ENCODE measurements at regions not wholly inside any gene's neighbourhood (a gene's known extent, or its start where the extent isn't known, plus 50 kb on each side); places are given as distances from the start of the nearest gene placed in this dataset.

- no peak for DNase-seq
Measured at GRCh38 chr5:88144219-88145001, 124.2 kb downstream of the TMEM161B start.

DNA sequence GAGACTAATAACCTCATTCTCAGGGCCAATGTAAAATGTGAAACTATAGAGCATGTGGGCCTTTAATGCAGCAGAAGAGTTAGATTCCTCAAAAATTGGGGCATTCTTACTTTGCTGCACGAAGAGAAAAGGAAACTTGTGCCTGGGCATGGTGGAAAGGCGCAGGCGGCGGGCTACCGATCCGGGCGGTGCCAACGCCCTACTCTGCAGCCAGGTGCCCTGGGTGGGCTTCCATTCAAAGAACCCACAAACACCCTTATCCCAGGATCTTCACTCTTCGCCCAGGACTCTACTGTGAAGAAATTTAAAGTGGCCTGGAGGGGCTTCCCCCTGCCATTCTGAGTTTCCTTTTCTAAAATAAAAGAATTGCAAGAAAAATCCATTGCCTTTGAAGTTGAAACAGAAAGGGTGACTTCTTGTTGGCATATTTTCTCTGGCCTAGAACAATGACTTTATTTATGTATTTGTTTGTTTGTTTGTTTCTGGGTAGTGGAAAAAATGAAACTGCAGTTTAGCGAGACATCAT lies 124.9 kb downstream of the TMEM161B start:
- no peak for DNase-seq

DNA sequence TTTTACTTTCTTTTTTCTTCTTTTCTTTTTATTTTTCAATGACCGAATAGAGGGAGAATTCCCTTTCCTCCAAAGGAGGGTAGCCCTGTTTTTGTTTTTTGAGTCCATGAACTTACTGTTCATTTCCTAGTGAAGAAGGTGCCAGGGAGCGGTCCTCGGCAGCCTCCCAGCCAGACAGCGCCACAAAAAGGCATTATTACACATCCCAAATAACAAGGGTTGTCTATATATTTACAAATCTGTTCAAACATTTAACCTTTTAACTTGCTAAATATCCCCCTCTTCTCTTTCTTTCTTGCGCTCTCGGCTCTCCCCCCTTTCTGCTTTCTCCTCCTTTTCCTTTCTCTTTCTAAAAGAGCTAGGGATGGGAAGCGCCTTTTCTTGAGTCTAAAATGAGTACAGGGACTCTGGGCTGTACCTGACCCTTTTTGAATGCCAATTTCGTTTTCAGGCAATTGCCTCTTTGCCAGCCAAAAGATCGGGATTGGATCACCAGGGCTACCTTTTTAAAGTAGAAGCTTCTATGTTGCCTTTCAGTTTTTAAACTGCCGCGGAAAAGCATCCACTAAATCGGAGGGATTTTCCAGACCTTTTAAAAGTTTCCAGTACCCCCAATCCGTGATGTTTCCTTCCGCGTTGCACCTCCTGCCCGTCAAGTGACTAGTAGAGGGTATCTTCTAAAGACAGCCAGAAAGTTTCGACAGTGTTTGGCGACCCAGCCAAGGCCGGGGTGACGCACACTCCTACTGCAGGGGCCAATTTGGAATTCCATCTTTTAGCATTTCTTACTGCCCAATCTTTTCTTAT lies 125.6 kb downstream of the TMEM161B start:
- DNase-seq, result no peak

GRCh38 chr5:88142636-88142885 lies 126.1 kb downstream of the TMEM161B start:
- no peak for DNase-seq

DNA sequence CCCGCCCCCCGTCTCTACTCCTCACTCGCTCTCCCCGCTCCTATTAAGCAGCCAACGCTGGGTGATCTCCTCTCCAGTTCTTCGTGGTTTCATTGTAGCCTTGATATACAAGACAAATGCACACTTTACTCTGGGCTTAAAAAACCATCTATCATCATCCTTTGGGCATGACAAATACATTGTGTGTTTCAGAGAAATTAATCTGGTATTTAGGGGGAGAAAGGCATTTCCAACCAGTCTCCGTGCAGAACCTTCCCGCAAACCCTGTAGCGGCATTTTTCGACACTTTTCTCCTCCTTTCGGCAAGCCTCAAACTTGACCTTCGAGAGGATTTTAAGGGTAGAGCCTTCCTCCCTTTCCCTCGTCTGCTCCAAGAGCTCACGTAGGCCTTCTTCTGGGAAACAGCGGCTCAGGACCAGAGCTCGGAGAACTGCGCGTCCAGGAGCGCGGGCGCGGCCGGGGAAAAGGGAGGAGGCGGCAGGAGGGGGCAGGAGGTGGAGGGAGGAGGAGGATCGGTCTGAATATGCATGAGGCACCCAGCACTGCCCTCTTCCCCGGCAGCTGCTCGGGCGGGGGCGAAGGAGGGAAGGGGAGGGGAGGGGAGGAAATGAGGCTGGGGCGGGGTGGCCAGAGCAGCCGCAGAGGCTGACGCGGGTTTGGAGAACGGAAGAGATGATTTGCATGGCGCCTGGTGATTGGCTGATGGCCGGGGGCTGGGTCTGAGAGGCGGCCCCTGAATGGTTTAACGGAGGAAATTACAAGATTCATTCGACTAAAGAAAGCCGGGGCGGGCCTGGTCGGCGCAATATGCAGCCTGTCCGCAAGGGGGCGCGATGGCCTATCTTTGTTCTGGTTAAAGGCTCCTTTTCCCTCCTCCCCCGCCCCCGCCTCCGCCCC lies 127.5 kb downstream of the TMEM161B start:
- DNase-seq, result peak; percentile 66

DNA sequence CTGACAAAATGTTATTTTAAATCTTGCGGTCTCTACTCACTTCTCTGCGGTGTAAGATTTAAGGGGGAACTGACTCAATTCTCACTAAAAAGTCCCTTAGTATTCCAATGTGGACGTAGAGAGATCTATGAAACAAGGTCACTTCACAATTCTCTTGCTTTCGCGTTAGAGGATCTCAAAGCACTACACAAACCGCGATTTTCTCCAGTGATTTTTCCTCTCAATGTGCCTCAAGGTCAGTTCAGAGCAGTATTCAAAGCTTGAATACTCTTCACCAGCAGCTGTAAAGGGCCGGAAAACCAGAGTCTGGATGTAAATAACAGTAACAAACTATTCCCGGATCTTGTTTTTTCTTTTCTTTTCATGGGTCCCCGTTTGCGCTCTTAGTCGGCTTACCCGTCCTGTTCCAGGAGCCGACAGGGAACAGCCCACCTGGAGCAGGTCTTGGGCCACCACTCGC lies 128.2 kb downstream of the TMEM161B start:
- no peak for DNase-seq

DNA sequence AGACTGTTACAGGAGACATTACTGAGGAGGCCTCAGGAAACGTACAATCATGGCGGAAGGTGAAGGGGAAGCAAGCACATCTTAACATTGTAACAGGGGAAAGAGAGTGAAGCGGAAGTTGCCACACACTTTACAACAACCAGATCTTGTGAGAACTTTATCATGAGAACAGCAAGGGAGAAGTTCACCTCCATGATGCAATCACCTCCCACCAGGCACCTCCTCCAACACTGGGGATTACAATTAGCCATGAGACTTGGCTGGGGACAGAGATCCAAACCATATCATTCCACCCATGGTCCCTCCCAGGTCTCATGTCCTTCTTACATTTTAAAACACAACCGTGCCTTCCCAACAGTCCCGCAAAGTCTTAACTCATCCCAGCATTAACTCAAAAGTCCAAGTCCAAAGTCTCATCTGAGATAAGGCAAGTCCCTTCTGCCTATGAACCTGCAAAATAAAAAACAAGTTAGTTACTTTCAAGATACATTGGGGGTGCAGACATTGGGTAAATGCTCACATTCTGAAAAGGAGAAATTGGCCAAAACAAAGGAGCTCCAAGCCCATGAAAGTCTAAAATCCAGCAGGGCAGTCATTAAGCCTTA lies 138.3 kb downstream of the TMEM161B start:
- DNase-seq, result no peak

DNA sequence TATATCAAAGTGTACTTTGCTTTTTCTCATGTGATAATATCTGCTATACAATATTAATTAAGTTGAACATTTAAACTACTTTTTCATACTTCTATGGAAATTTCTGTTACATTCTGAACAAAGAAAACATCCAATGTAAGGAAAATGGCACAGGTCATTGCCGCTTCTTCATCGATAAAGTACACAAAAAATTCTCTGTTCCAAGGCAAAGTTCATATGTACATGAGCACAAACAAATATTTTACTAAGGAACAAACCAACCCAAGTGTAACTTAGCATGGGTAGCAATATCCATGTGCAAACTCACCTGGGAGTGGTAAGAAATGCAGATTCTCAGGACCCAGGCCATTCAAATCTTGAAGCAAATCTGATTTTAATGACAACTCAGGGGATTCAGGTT lies 139.8 kb downstream of the TMEM161B start:
- DNase-seq, result no peak

DNA sequence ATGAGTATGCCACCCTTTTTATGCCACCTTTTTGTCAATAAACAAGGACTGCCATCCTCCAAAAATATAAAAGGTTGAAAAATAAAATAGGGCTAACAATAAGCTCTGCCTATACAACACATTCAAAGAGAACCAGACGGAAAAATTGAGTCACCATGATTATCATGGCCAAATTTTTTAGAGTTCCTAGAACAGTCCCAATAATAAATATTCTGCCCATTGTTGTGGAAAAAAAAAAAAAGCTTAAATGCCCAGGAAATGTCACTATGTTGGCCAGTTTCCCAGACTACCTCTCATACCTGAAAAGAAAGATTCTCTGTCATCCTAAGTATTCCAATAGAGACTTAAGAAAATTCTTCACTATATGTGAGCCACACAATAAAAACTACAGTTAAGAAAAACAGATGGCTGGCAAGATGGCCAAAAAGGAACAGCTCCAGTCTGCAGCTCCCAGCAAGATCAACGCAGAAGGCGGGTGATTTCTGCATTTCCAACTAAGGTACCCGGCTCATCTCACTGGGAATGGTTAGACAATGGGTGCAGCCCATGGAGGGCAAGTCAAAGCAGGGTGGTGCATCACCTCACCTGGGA lies 149.0 kb downstream of the TMEM161B start:
- no peak for DNase-seq

- DNase-seq, result no peak
Measured at GRCh38 chr5:88118179-88118578, 150.5 kb downstream of the TMEM161B start.

DNA sequence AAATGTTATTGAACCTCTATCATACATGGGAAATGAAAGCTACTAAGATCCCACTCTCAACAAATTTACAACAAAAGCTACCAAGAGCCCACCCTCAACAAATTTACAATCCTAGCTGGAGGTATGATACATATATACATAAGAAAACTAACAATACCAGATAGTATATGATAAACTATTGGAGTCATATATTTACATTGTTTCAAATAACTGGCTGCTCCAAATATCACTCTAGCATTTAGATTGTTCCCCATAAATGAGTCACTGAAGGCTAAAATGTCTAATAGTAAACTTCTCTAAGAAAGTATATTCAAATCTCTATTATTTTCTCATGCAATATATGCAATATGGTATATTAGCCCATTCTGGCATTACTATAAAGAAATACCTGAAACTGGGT lies 151.1 kb downstream of the TMEM161B start:
- no peak for DNase-seq

DNA sequence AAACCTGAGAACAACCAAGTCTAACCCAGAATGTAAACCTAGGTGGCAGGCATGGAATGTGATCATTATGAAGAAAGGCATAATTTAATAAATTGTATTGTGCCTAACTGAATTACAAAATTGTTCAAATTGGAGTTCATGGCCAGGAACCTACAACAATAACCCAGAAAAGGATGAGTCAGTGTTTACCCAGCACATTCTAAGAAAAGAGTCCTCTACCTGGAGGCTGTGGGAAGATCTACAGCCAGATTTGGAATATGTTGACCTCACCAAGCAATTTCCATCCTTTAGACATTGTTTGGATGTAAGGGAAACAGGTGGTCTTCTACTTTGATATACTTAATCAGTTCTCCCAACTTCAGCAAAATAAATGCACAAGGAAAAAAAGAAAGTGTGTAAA lies 152.2 kb downstream of the TMEM161B start:
- no peak for DNase-seq

DNA sequence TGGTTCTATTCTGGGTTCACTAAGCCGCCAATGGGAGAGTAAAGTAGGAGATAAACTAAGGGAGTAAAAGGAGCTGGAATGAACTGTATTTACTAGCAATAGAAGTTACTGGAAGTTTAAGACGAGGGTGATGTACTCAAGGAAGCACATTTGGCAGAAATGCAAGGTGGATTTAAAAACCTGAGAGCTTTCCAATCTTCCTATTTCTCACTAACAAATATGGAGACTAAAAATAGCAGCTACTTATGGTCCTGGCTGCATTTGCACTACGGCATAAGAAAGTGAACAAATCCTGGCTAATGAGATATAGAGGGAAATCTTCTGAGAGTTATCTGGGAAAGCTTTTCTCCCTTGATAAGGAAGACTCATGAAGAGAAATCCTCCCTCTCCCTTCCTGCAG lies 153.4 kb downstream of the TMEM161B start:
- no peak for DNase-seq

DNA sequence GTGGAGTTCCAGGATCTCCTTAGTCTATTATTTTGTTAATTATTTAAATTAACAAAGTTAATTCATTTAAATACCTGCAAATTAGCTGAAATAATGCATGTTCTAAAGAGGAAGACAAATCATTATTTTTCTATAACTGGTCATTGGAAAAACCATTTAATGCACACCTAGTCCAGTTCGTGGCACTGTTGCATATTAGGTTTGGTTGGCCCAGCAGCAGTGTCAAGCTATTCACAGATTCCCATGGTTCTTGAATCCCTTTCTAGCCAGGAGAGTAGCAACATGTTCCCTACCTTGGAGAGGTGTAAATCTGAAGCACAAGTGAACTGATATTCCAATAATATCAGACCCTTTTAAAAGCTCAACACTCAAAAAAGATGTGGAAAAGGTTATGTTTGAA lies 155.2 kb downstream of the TMEM161B start:
- DNase-seq, result no peak

DNA sequence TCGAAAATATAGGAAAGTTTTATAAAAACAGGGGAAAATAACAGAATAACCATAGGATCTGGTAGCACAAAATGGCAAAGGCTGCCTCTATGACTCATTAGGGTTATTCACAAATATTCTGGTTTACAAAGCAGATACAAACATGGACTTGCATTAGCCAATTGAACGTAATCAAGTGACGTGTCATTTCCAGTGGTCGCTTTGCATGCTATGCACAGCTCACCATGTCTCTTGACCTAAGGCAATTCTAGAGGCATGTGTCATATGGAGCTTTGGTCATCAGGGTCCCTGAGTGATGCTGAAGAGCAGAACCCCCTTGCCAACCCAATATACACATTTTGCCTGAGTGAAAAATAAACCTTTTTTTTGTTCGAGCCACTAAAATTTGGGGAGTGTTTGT lies 158.8 kb downstream of the TMEM161B start:
- DNase-seq, result no peak

DNA sequence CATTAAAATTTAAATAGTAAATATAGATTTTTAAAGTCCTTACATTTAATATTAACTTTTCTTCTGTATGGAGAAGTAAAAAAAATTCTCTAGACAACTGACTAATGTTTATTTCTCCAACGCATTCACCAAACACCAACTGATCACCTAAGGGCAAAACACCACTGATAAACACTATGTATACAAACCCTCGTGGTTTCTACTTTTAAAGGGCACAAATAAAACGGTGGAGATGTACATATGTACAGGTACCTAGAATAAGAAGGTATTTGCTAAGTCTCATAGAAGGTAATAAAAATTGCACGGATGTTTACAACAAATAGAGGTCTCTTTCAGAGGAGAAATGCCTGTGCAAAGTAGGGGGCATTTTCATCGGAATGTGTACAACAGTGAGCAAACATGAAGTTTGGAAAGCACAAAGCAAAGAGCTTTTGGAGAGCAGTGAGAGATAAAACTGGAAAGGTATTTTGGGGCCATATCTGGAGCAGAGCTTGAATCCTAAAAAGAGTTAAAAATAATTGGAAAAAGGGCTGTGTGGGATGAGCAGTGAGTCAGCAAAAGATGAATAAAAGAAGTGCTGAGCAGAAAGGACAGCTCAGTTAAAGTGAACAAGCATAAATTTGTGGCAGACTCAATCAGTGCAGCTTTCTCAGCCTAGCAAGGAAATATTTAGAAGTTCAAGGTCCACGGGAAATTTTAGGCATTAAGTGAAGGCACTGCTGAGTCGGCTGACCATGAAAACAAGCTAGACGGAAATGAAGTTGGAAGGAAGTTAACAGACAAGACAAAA lies 160.0 kb downstream of the TMEM161B start:
- DNase-seq, result no peak

- DNase-seq, result no peak
Measured at GRCh38 chr5:88094906-88095496, 173.6 kb downstream of the TMEM161B start.

DNA sequence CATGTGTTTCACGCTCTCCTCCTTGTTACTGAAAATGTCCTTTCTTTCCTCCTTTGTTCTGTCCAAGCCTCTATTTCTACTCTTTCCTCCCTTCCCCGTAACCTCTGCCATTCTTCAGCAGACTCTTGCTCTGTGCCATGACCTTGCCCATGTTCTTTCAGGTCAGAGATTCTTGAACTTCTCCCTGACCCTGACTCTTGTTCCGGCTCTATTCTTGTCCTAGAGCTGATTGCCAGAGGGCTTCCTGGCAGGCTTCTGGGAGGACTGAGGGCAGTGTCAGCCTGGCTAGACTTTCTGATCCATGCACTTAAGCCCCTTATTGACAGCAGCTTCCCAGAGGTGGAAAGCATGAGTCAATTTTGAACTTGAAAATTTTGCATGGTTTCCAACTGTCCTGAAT lies 174.2 kb downstream of the TMEM161B start:
- DNase-seq, result no peak

- no peak for DNase-seq
Measured at GRCh38 chr5:88093765-88094164, 174.9 kb downstream of the TMEM161B start.

GRCh38 chr5:88092958-88093605 lies 175.6 kb downstream of the TMEM161B start:
- DNase-seq, result no peak

DNA sequence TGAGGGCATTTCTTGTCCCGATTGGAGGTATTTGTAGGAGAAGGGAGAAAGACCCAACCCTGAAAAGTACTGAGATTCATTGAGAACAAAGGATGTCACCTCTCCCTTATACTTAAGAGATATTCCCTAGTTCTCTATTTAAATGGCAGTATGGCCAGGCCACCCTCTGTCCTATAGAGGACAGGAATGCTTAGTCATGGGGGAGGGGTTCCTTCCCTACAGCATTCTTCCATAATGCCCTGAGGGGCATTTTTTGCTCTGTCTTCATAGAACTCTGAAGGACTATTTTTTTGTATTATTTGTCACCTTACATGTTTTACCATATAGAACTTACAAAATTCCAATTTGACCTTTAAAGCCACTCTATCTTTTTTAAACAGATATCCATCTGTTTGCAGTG lies 176.3 kb downstream of the TMEM161B start:
- no peak for DNase-seq

Data from suppressor macrophage treated with lipopolysaccharide for 4 hours (primary cell).